22Rv1 (cell line): ENCODE measurements at regions not wholly inside any gene's neighbourhood (a gene's known extent, or its start where the extent isn't known, plus 50 kb on each side); places are given as distances from the start of the nearest gene placed in this dataset.

Experiments
- CTCF ChIP-seq: fragments of 450-650 bp; IDR thresholded peaks from 2 replicates; pipeline ENCODE4 v1.5.1; 2017; ENCODE audit warnings: mild to moderate bottlenecking
- ZFX ChIP-seq: fragments of 450-650 bp; IDR thresholded peaks from 2 replicates; pipeline ENCODE4 v1.6.1; 2017; ENCODE audit warnings: antibody characterized with exemption, borderline replicate concordance

GRCh38 chr12:83615152-83615551 lies 928.4 kb downstream of the TMTC2 start:
- TF ChIP-seq CTCF (no peak), ZFX (no peak)
